ENCODE measurements at regions not wholly inside any gene's neighbourhood (a gene's known extent, or its start where the extent isn't known, plus 50 kb on each side); places are given as distances from the start of the nearest gene placed in this dataset.

DNA sequence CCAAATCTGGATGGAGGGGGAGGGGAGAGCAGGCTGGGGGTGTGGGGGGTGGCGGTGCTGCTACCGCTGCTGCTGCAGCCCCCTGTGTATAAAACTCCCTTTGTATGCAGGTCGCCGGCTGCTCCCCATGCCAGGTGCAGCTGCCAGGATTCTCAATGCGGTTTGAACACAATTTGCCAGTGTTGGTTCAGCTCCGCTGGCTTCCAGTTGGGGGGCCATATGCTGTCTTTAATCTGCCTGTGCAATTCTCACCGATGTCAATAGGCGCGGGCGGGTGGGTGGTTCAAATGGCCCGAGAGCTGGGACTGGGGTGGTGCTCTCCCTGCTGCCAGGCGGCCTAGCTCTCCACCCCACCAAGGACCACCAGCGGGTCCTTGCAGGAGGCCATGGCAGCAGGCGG is 257.6 kb downstream of the BCOR start:
- no peaks in the 10 kb centered on the region for H4K20me1 ChIP-seq (ENCODE audit: control insufficient read depth, extremely low read depth, insufficient read depth, low read length)
- FAIRE-seq (no peak), DNase-seq (ENCODE audit: low read depth, low spot score) (no peak)
- H3K9ac ChIP-seq (ENCODE audit: control insufficient read depth, extremely low read depth, insufficient read depth, low read length), result no peak overlapping the region
- H3K4me3 ChIP-seq (ENCODE audit: control insufficient read depth in 2 of 3, extremely low read depth in 1 of 3, insufficient read depth in 2 of 3, low read depth in 1 of 3, low read length in 3 of 3), result no peak overlapping the region
- no peak overlapping the region for H3K4me2 ChIP-seq (ENCODE audit: control insufficient read depth, extremely low read depth, insufficient read depth, low read depth, low read length)
- H3K9me3 ChIP-seq (ENCODE audit: control insufficient read depth, low read depth, low read length), result no peaks in the 10 kb centered on the region
- dilution Hi-C loops (cut with MboI; ENCODE audit: extremely low pct_ligation_motif_present, low sequenced_read_pairs), result no loop called here
- no peaks in the 10 kb centered on the region for H3K79me2 ChIP-seq (ENCODE audit: control insufficient read depth, insufficient read depth, low read length)
- no peaks in the 10 kb centered on the region for H3K36me3 ChIP-seq (ENCODE audit: control insufficient read depth in 2 of 2, extremely low read depth in 1 of 2, insufficient read depth in 2 of 2, low read length in 2 of 2)
- H3K27me3 ChIP-seq (ENCODE audit: control insufficient read depth, extremely low read depth, insufficient read depth, low read length), result peaks cover 3% of the 10 kb centered on the region
- no peak for TF ChIP-seq CTCF (optimal IDR thresholded peaks at IDR 0.05 in 1 of 3, IDR thresholded peaks at IDR 0.05 in 1 of 3, conservative IDR thresholded peaks at IDR 0.05 in 1 of 3; ENCODE audit: extremely low read depth in 1 of 3, insufficient read depth in 2 of 3, low read length in 3 of 3)
- TF ChIP-seq EZH2 (IDR thresholded peaks at IDR 0.05; ENCODE audit: low read length), result no peak
- H2AFZ ChIP-seq (ENCODE audit: control insufficient read depth, low read length), result no peak overlapping the region
- H3K9me1 ChIP-seq (ENCODE audit: control insufficient read depth, extremely low read depth, insufficient read depth, low read length), result no peaks in the 10 kb centered on the region
- H3K4me1 ChIP-seq (ENCODE audit: control insufficient read depth, extremely low read depth, insufficient read depth, low read length), result no peaks in the 10 kb centered on the region
- H3K27ac ChIP-seq (ENCODE audit: control insufficient read depth, insufficient read depth, low read length), result no peak overlapping the region

- dilution Hi-C loops (cut with MboI; ENCODE audit: extremely low pct_ligation_motif_present, low sequenced_read_pairs), result no loop called here
- Histone ChIP-seq H3K9ac (ENCODE audit: control insufficient read depth, extremely low read depth, insufficient read depth, low read length) (no peak overlapping the region), H3K36me3 (ENCODE audit: control insufficient read depth in 2 of 2, extremely low read depth in 1 of 2, insufficient read depth in 2 of 2, low read length in 2 of 2) (no peaks in the 10 kb centered on the region), H3K79me2 (ENCODE audit: control insufficient read depth, insufficient read depth, low read length) (no peaks in the 10 kb centered on the region), H3K27me3 (ENCODE audit: control insufficient read depth, extremely low read depth, insufficient read depth, low read length) (peaks cover 3% of the 10 kb centered on the region), H3K27ac (ENCODE audit: control insufficient read depth, insufficient read depth, low read length) (no peak overlapping the region), H2AFZ (ENCODE audit: control insufficient read depth, low read length) (no peak overlapping the region), H3K9me1 (ENCODE audit: control insufficient read depth, extremely low read depth, insufficient read depth, low read length) (no peaks in the 10 kb centered on the region), H3K9me3 (ENCODE audit: control insufficient read depth, low read depth, low read length) (no peaks in the 10 kb centered on the region), H3K4me1 (ENCODE audit: control insufficient read depth, extremely low read depth, insufficient read depth, low read length) (no peaks in the 10 kb centered on the region), H4K20me1 (ENCODE audit: control insufficient read depth, extremely low read depth, insufficient read depth, low read length) (no peaks in the 10 kb centered on the region), H3K4me3 (ENCODE audit: control insufficient read depth in 2 of 3, extremely low read depth in 1 of 3, insufficient read depth in 2 of 3, low read depth in 1 of 3, low read length in 3 of 3) (no peak overlapping the region), H3K4me2 (ENCODE audit: control insufficient read depth, extremely low read depth, insufficient read depth, low read depth, low read length) (no peak overlapping the region)
- FAIRE-seq (no peak), DNase-seq (ENCODE audit: low read depth, low spot score) (no peak)
- no peak for TF ChIP-seq EZH2 (IDR thresholded peaks at IDR 0.05; ENCODE audit: low read length)
- TF ChIP-seq CTCF (optimal IDR thresholded peaks at IDR 0.05 in 1 of 3, IDR thresholded peaks at IDR 0.05 in 1 of 3, conservative IDR thresholded peaks at IDR 0.05 in 1 of 3; ENCODE audit: extremely low read depth in 1 of 3, insufficient read depth in 2 of 3, low read length in 3 of 3), result no peak
These were observed 257.1 kb downstream of the BCOR start for GRCh38 chrX:39840581-39841093.

Data from keratinocyte (primary cell).